ENCODE measurements at regions not wholly inside any gene's neighbourhood (a gene's known extent, or its start where the extent isn't known, plus 50 kb on each side); places are given as distances from the start of the nearest gene placed in this dataset.

GRCh38 chr4:121485190-121485804, 104.5 kb upstream of the QRFPR start:
- Histone ChIP-seq H3K27ac (ENCODE audit: extremely low read length, insufficient read depth, low read length) (no peak overlapping the region), H3K9me3 (ENCODE audit: low read length) (no peaks in the 10 kb centered on the region), H2AFZ (ENCODE audit: low read length) (no peak overlapping the region), H3K4me2 (ENCODE audit: low read depth, low read length) (no peak overlapping the region), H3K4me1 (ENCODE audit: insufficient read depth, low read length) (no peaks in the 10 kb centered on the region), H4K20me1 (ENCODE audit: insufficient read depth, low read length) (no peaks in the 10 kb centered on the region), H3K9ac (ENCODE audit: insufficient read depth, low read depth, low read length) (no peak overlapping the region), H3K36me3 (replicated peaks in 1 of 2; ENCODE audit: control insufficient read depth in 1 of 2, insufficient read depth in 2 of 2, low read length in 2 of 2) (no peaks in the 10 kb centered on the region), H3K79me2 (ENCODE audit: insufficient read depth, low read length) (no peaks in the 10 kb centered on the region), H3K4me3 (replicated peaks in 1 of 3; ENCODE audit: insufficient read depth in 1 of 3, low read depth in 2 of 3, low read length in 3 of 3) (no peak overlapping the region), H3K27me3 (ENCODE audit: control insufficient read depth in 1 of 2, insufficient read depth in 2 of 2, low read length in 2 of 2) (no peaks in the 10 kb centered on the region)
- no TSS peak for BruUV-seq (replicated peaks)
- intact Hi-C loops (cut with micrococcal nuclease; ENCODE audit: unreplicated experiment) (no loop called here), in situ Hi-C loops (cut with HindIII; ENCODE audit: extremely low pct_ligation_motif_present, low pct_unique_long_range_greater_than_20kb) (no loop called here)
- CTCF ChIA-PET (ENCODE audit: low intra/inter-chr PET ratio, low total read pairs), result interaction anchor here (1.4 to 2.3 kb wide), 3 partner anchors 171 to 252 kb away, joined by 7 to 12 read pairs (median 10); no protein-coding TSS in a partner anchor
- 0% methylated on average over 1 of the region's 4 CpGs for WGBS (ENCODE audit: low lambda C conversion rate)
- no peak for FAIRE-seq
- no peak for TF ChIP-seq EED (CRISPR knock-in tag; IDR thresholded peaks at IDR 0.05)
- no peak for TF ChIP-seq ZBTB49 (CRISPR knock-in tag; IDR thresholded peaks at IDR 0.05; ENCODE audit: borderline replicate concordance)
- TF ChIP-seq ZNF207 (IDR thresholded peaks at IDR 0.05; ENCODE audit: borderline replicate concordance), result no peak
- no peak for TF ChIP-seq REL (CRISPR knock-in tag; conservative IDR thresholded peaks at IDR 0.05)
- no peak for TF ChIP-seq REPIN1 (CRISPR knock-in tag; IDR thresholded peaks at IDR 0.05; ENCODE audit: borderline replicate concordance, low read depth)
- no peak for TF ChIP-seq ZNF354B (CRISPR knock-in tag; IDR thresholded peaks at IDR 0.05)
- no peak for TF ChIP-seq DZIP1 (CRISPR knock-in tag; IDR thresholded peaks at IDR 0.05)
- no peak for TF ChIP-seq RARA (CRISPR knock-in tag; IDR thresholded peaks at IDR 0.05)
- TF ChIP-seq ZBTB33 (CRISPR knock-in tag; IDR thresholded peaks at IDR 0.05), result no peak
- TF ChIP-seq BRD4 (CRISPR knock-in tag; IDR thresholded peaks at IDR 0.05), result no peak
- no peak for TF ChIP-seq PAF1 (CRISPR knock-in tag; IDR thresholded peaks at IDR 0.05)
- TF ChIP-seq ZNF282 (IDR thresholded peaks at IDR 0.05; ENCODE audit: partially characterized antibody), result no peak
- no peak for TF ChIP-seq WIZ (CRISPR knock-in tag; IDR thresholded peaks at IDR 0.05)
- no peak for TF ChIP-seq HOXA9 (CRISPR knock-in tag; IDR thresholded peaks at IDR 0.05; ENCODE audit: borderline replicate concordance)
- no peak for TF ChIP-seq CSRNP1 (CRISPR knock-in tag; IDR thresholded peaks at IDR 0.05)
- no peak for TF ChIP-seq KDM4B (CRISPR knock-in tag; IDR thresholded peaks at IDR 0.05)
- no peak for TF ChIP-seq SIN3A (IDR thresholded peaks at IDR 0.05; ENCODE audit: borderline replicate concordance, low read depth, low read length)
- POLR2A ChIA-PET, result no interaction called here
- DNase-seq (ENCODE audit: low spot score), result no peak
- ATAC-seq, result no peak; the same call in 2 of the 3 replicates
